Colonic mucosa (tissue), 4 donors: ENCODE measurements at regions not wholly inside any gene's neighbourhood (a gene's known extent, or its start where the extent isn't known, plus 50 kb on each side); places are given as distances from the start of the nearest gene placed in this dataset.

ENCODE experiments used
- DNase-seq: peaks from one replicate; pipeline ENCODE4 v3.0.0-alpha.2; 2020
- H3K27ac ChIP-seq: fragments of 200-600 bp; one replicate; pipeline ENCODE4 v1.8.0; 2021
- H3K27me3 ChIP-seq: fragments of 200-600 bp; one replicate; pipeline ENCODE4 v1.8.0; 2021
- H3K36me3 ChIP-seq: fragments of 200-600 bp; one replicate; pipeline ENCODE4 v1.8.0; 2021
- H3K4me1 ChIP-seq: fragments of 200-600 bp; one replicate; pipeline ENCODE4 v1.8.0; 2021; ENCODE audit warnings: mild to moderate bottlenecking
- H3K4me3 ChIP-seq: fragments of 200-600 bp; one replicate; pipeline ENCODE4 v1.8.0; 2021
- H3K9ac ChIP-seq, 2 donors: one replicate each; pipeline ENCODE4 v1.7.0; 2013; ENCODE audit warnings: control low read depth in 2 of 2, low read depth in 2 of 2, low read length in 2 of 2
- H3K9me3 ChIP-seq: fragments of 200-600 bp; one replicate; pipeline ENCODE4 v1.8.0; 2021
- intact Hi-C: fragments of 100-400 bp; cut with DNase I; formaldehyde crosslinking; loops from one replicate; pipeline ENCODE4 v1.14.1; 2022
- TF ChIP-seq, protein P1 (sequence below): fragments of 200-600 bp; IDR thresholded peaks from one replicate; pipeline ENCODE4 v1.8.0; 2022; ENCODE audit warnings: antibody characterized with exemption, mild to moderate bottlenecking
- donor health status: healthy.
- donor health status: DM: no; HTN: no; CAD: no.
- donor health status: DM: no; HTN: no; CAD: no.

DNA sequence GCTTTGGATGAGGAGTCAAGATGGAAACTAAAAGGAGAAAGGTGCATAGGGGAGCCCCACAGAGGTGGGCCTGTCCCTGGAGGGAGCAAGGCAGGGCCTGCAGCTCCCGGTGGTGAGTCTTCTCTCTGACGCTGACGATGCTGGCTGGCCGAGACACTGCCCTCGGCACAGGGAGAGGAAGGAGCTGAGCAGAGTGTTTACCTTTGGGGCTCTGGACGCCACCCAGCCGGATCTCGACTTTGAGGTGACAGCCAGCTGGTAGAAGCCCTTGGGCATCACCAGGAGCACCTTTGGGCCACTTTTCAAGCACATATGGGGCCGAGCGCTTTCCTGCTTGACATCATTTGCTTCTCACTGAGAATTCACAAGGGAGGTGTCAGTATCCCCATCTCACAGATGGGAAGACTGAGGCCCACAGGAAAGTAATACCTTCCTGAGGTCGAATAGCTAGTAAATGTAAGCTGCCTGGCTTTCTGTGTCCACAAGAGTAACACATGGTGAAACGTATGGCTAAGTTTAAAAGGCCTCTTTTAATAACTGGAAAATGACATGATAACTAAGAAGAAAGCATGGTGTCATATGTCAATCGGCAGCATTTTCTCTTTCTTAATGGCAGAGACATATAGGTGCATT lies 294.3 kb upstream of the TNRC6C start:
- DNase-seq = no peak
- Histone ChIP-seq H3K9me3 (no peaks in the 10 kb centered on the region), H3K27ac (no peak overlapping the region), H3K36me3 (no peaks in the 10 kb centered on the region), H3K9ac (no peak overlapping the region), H3K27me3 (no peaks in the 10 kb centered on the region), H3K4me1 (no peaks in the 10 kb centered on the region), H3K4me3 (no peak overlapping the region)
- intact Hi-C loops = no loop called here
- TF ChIP-seq, protein P1, sequence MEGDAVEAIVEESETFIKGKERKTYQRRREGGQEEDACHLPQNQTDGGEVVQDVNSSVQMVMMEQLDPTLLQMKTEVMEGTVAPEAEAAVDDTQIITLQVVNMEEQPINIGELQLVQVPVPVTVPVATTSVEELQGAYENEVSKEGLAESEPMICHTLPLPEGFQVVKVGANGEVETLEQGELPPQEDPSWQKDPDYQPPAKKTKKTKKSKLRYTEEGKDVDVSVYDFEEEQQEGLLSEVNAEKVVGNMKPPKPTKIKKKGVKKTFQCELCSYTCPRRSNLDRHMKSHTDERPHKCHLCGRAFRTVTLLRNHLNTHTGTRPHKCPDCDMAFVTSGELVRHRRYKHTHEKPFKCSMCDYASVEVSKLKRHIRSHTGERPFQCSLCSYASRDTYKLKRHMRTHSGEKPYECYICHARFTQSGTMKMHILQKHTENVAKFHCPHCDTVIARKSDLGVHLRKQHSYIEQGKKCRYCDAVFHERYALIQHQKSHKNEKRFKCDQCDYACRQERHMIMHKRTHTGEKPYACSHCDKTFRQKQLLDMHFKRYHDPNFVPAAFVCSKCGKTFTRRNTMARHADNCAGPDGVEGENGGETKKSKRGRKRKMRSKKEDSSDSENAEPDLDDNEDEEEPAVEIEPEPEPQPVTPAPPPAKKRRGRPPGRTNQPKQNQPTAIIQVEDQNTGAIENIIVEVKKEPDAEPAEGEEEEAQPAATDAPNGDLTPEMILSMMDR = no peak

DNA sequence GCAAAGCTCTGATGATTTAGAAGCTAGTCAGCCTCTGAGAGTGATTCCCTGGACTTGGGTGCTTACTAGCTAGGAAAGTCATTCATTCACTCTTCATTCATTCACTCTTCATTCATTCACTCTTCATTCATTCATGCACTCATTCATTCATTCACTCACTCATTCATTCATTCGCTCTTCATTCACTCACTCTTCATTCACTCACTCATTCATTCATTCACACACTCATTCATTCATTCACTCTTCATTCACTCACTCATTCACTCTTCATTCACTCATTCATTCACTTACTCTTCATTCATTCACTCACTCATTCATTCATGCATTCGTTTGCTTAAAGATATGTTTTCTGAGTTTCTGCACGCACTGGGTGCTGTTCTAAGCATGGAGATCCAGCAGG lies 292.7 kb upstream of the TNRC6C start:
- TF ChIP-seq, protein P1 = no peak
- H3K9me3 ChIP-seq = no peaks in the 10 kb centered on the region
- no peaks in the 10 kb centered on the region for H3K27me3 ChIP-seq
- no peak overlapping the region for H3K9ac ChIP-seq
- no peak overlapping the region for H3K27ac ChIP-seq
- no peak overlapping the region for H3K4me3 ChIP-seq
- H3K4me1 ChIP-seq = no peaks in the 10 kb centered on the region
- H3K36me3 ChIP-seq = no peaks in the 10 kb centered on the region
- intact Hi-C loops = no loop called here
- DNase-seq = no peak

DNA sequence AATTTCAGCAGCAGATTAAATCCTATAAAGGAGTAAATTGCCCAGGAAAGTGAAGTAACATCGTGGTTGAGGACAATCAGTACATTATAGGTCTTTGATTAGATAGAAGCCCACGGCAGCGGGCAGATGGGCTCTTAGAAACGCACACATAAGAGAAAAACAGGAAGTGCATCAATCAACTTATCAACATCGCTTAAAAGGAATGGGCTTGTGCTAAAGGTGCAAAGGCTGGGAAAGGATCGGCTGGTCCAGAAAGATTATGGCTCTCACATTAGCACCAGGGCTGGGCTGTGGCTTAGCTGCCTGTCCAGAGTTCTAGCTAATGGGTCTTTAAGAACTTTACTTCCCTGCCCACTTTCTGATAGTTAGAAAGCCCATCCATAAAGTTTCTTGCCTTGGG lies 292.0 kb upstream of the TNRC6C start:
- Histone ChIP-seq H3K36me3 (no peaks in the 10 kb centered on the region), H3K4me3 (no peak overlapping the region), H3K27ac (no peak overlapping the region), H3K4me1 (no peaks in the 10 kb centered on the region), H3K9me3 (no peaks in the 10 kb centered on the region), H3K9ac (no peak overlapping the region), H3K27me3 (no peaks in the 10 kb centered on the region)
- TF ChIP-seq, protein P1 = no peak
- no peak for DNase-seq
- intact Hi-C loops = no loop called here

DNA sequence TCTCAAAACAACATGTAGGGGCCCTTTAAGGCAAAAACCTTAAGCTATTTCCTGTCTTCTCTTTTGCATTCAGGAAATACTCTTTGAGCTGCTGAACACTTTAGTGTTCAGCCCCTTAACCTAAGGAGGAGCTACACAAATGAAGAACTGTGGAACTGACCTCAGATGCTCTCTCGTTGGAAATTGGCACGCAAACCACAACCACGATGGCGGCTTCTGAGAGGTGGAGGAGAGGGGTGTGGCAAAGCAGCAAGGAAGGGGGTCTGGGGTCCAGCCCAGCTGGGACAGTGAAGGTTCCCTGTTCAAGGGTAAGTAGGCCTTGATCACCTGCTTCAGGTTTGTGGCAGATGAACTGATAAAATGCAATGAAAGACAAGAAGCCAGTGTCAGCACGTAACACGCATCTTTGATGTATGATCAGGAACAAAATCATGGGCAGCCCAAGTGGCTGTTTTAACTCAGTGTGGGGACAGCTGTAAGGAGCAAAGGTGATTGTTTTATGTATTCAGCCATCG lies 291.6 kb upstream of the TNRC6C start:
- intact Hi-C loops = no loop called here
- TF ChIP-seq, protein P1 = no peak
- Histone ChIP-seq H3K27me3 (no peaks in the 10 kb centered on the region), H3K36me3 (no peaks in the 10 kb centered on the region), H3K27ac (no peak overlapping the region), H3K9me3 (no peaks in the 10 kb centered on the region), H3K9ac (peak overlapping the region in 1 of 2 donors; percentile 16), H3K4me1 (no peaks in the 10 kb centered on the region), H3K4me3 (no peak overlapping the region)
- no peak for DNase-seq

DNA sequence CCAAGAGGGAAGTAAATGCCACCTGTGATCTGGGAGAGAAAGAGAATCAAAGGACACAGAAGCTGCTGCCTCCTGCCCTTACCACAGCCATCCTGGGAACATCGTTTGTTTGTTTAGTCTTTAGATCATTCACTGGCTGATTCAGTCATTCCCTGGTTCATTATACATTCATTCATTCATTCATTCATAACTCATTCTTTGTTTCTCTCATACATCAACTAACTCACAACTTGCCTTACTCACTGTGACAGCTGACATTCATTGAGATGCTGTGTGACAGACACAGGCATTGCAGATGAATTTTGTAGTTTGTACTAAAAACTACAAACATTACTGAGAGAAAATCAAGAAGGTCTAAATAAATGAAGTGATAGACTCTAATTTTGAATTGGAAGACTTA lies 291.0 kb upstream of the TNRC6C start:
- Histone ChIP-seq H3K27ac (no peak overlapping the region), H3K4me3 (no peak overlapping the region)
- TF ChIP-seq, protein P1 = no peak

More for the DNA sequence above, 291.0 kb upstream of the TNRC6C start:
- DNase-seq = no peak
- H3K9me3 ChIP-seq = no peaks in the 10 kb centered on the region
- no peaks in the 10 kb centered on the region for H3K36me3 ChIP-seq
- intact Hi-C loops = no loop called here
- no peaks in the 10 kb centered on the region for H3K27me3 ChIP-seq
- no peak overlapping the region for H3K9ac ChIP-seq
- H3K4me1 ChIP-seq = no peaks in the 10 kb centered on the region
